HG02642 (cell line): ENCODE measurements at regions not wholly inside any gene's neighbourhood (a gene's known extent, or its start where the extent isn't known, plus 50 kb on each side); places are given as distances from the start of the nearest gene placed in this dataset.
A peak's percentile ranks its signal among the peaks of the same experiment; 100 is the strongest.

Source experiments
- ATAC-seq: cut with Tn5 transposase; IDR thresholded peaks from one replicate; pipeline ENCODE4 v1.9.1; 2021; ENCODE audit warnings: mild to moderate bottlenecking; ENCODE audit not compliant: unreplicated experiment, poor library complexity

GRCh38 chr2:75328156-75328555, 128.8 kb upstream of the TACR1 start:
- ATAC-seq, result no peak

- no peak for ATAC-seq
Observed at GRCh38 chr2:75327334-75327733, 128.0 kb upstream of the TACR1 start.

GRCh38 chr2:75326645-75327044, 127.3 kb upstream of the TACR1 start:
- peak; percentile 51 for ATAC-seq

GRCh38 chr2:75325594-75325993, 126.3 kb upstream of the TACR1 start:
- no peak for ATAC-seq

- no peak for ATAC-seq
Observed at GRCh38 chr2:75324861-75325284, 125.6 kb upstream of the TACR1 start.

- no peak for ATAC-seq
Observed at GRCh38 chr2:75324141-75324540, 124.8 kb upstream of the TACR1 start.

GRCh38 chr2:75321599-75321922, 122.2 kb upstream of the TACR1 start:
- ATAC-seq, result no peak

GRCh38 chr2:75320898-75321598, 121.7 kb upstream of the TACR1 start:
- ATAC-seq, result no peak

GRCh38 chr2:75319951-75320350, 120.6 kb upstream of the TACR1 start:
- no peak for ATAC-seq

- ATAC-seq, result no peak
Observed at GRCh38 chr2:75317802-75318201, 118.5 kb upstream of the TACR1 start.

- no peak for ATAC-seq
Observed at GRCh38 chr2:75317316-75317715, 118.0 kb upstream of the TACR1 start.

GRCh38 chr2:75315436-75315835, 116.1 kb upstream of the TACR1 start:
- no peak for ATAC-seq

- ATAC-seq, result peak; percentile 100
Observed at GRCh38 chr2:75311993-75312392, 112.7 kb upstream of the TACR1 start.

GRCh38 chr2:75311521-75311920, 112.2 kb upstream of the TACR1 start:
- ATAC-seq, result no peak

- no peak for ATAC-seq
Observed at GRCh38 chr2:75310876-75311275, 111.6 kb upstream of the TACR1 start.

- no peak for ATAC-seq
Observed at GRCh38 chr2:75309596-75310463, 110.5 kb upstream of the TACR1 start.

GRCh38 chr2:75303227-75303626, 103.9 kb upstream of the TACR1 start:
- no peak for ATAC-seq

- ATAC-seq, result no peak
Observed at GRCh38 chr2:75294362-75294761, 95.0 kb upstream of the TACR1 start.

GRCh38 chr2:75292826-75293225, 93.5 kb upstream of the TACR1 start:
- ATAC-seq, result no peak

GRCh38 chr2:75290600-75291150, 91.4 kb upstream of the TACR1 start:
- ATAC-seq, result no peak

GRCh38 chr2:75289771-75290170, 90.5 kb upstream of the TACR1 start:
- no peak for ATAC-seq
